Erythroblast (primary cell): ENCODE measurements at regions not wholly inside any gene's neighbourhood (a gene's known extent, or its start where the extent isn't known, plus 50 kb on each side); places are given as distances from the start of the nearest gene placed in this dataset.

Experiments used
- GATA1 ChIP-seq: IDR thresholded peaks from 2 replicates; pipeline ENCODE4 v1.6.1; 2011; ENCODE audit warnings: low read depth, mild to moderate bottlenecking, control low read depth, low read length, moderate library complexity
- POLR2A ChIP-seq: IDR thresholded peaks from 2 replicates; pipeline ENCODE4 v1.6.1; 2011; ENCODE audit warnings: mild to moderate bottlenecking, low read length

DNA sequence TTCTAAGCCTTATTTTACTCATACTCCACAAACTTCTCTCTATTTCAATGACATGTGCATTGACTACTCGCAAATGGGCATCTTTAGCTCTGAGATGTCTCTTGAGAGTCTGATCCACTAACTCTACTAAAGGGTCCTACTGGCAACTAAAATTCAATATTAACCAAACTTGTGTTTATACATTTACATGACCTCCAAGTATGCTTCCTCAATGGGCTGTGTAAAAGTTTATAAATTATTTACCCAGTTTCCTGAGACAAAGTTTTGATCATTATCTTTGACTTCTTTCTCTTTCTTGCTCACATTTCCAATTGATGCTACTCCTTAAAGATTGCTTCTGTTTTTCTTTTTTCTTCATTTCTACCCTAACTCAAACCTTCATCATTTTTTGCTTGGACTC, 510.1 kb upstream of the DAB2 start:
- no peak for TF ChIP-seq POLR2A
- no peak for TF ChIP-seq GATA1
